ENCODE measurements at regions not wholly inside any gene's neighbourhood (a gene's known extent, or its start where the extent isn't known, plus 50 kb on each side); places are given as distances from the start of the nearest gene placed in this dataset.

DNA sequence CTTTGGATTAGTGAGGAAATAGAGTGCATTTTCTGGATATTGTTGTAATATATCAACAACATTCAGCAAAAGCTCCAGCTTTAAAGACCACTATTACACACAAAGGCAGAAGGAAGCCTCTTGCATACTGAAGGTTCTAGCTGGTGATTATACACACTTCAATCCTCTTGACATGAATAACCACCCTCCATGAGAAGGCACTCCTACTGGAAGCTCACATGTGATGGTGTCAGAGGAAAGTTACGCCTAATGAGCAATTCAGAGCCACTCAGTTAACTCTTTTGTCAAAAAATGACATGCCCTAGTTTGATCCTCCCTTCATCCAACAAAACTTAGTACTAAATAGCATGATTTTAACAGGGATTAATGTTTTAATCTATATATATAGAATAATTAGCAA lies 124.6 kb upstream of the LYSMD4 start:
- no peak for TF ChIP-seq TCF4 (CRISPR knock-in tag; IDR thresholded peaks at IDR 0.05; ENCODE audit: borderline replicate concordance)
- TF ChIP-seq, protein P1, sequence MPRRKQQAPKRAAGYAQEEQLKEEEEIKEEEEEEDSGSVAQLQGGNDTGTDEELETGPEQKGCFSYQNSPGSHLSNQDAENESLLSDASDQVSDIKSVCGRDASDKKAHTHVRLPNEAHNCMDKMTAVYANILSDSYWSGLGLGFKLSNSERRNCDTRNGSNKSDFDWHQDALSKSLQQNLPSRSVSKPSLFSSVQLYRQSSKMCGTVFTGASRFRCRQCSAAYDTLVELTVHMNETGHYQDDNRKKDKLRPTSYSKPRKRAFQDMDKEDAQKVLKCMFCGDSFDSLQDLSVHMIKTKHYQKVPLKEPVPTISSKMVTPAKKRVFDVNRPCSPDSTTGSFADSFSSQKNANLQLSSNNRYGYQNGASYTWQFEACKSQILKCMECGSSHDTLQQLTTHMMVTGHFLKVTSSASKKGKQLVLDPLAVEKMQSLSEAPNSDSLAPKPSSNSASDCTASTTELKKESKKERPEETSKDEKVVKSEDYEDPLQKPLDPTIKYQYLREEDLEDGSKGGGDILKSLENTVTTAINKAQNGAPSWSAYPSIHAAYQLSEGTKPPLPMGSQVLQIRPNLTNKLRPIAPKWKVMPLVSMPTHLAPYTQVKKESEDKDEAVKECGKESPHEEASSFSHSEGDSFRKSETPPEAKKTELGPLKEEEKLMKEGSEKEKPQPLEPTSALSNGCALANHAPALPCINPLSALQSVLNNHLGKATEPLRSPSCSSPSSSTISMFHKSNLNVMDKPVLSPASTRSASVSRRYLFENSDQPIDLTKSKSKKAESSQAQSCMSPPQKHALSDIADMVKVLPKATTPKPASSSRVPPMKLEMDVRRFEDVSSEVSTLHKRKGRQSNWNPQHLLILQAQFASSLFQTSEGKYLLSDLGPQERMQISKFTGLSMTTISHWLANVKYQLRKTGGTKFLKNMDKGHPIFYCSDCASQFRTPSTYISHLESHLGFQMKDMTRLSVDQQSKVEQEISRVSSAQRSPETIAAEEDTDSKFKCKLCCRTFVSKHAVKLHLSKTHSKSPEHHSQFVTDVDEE (CRISPR knock-in tag; IDR thresholded peaks at IDR 0.05): no peak
- TF ChIP-seq ZFP30 (CRISPR knock-in tag; IDR thresholded peaks at IDR 0.05): no peak
- no peak for TF ChIP-seq GLIS3 (CRISPR knock-in tag; IDR thresholded peaks at IDR 0.05)

All from SK-N-SH treated with all-trans-retinoic acid at 6 μM for 48 hours (cell line).